ENCODE measurements at regions not wholly inside any gene's neighbourhood (a gene's known extent, or its start where the extent isn't known, plus 50 kb on each side); places are given as distances from the start of the nearest gene placed in this dataset.
"Not testable (repeated sequence)": the region's sequence is repeated elsewhere in the genome, so short reads cannot be mapped to it uniquely, and the experiment has no call there.

DNA sequence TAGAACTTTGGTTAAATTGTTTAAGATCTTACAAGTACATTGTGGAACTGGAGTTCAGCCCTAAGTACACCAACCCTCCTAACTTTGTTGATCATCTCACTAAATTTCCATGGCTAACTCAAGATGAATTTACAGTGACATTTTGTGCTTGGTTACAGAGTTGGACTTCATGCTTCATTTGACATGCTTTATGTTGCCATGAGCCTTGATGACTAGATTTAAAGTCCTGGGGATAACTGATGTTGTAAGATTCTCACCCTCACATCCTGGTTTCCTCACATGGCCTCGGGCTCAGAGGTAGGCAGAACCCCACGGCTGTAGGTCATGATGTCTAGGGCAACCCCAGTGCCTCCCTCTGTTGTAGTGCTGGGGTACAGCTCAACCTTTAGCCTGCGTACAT lies 397.2 kb upstream of the IGFBP3 start:
- no peak for DNase-seq (ENCODE audit: extremely low read depth in 1 of 11, low read depth in 9 of 11, low spot score in 4 of 11)

DNA sequence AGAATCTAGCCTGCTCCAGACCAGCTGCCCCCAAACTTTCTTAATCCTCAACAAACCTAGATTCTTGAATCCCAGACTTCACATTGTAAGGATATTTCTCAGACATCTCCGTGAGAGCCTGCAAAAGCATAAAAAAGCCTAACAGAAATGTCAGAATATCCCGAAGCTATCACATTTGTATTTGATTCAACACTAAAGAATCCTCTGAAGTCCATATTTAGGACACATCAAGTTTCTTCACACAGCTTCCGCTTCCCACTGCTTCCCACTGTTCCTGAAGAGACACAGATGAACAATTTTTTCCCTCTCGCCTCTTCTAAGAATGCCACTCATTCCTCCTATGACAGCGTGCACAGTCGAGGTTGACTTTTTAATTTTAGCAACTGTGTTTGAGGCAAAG lies 396.2 kb upstream of the IGFBP3 start:
- no peak for DNase-seq (ENCODE audit: extremely low read depth in 1 of 11, low read depth in 9 of 11, low spot score in 4 of 11)

DNA sequence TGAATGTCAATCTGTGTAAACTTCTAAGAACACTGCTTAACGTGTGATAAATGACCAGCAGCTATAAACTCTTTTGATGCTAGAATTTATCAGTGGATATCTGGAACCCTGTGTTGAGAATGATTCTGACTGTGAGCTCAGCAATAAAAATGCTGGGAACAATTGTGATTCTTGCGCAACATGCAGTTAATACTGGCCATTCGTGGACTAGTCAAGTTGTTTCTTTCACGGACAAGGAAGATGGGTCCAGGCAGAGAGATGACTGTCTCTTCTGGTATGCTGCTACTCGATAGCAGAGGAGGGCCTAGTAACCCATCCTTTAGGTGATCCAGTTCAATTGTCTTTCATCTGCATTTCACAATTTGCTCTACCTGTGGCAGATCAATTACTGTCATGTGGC lies 394.8 kb upstream of the IGFBP3 start:
- DNase-seq (ENCODE audit: extremely low read depth in 1 of 11, low read depth in 9 of 11, low spot score in 4 of 11), result no peak

DNA sequence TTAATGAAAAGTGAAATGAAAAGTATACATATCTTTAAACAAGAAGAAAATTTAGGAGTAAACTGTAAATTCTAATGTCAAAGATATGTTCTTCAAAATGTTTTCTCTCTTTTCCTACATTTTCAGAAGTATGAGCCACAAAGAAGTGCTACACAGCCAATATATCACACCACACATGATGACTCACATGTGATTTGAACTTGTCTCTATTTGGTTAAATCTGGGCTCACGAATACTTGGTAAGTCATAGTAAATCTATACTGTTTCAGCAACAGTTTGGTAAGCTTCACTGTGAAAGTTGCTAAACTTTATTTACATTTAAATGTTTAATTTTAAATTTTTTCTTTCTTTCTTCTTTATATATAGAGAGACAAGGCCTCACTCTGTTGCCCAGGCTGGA lies 380.6 kb upstream of the IGFBP3 start:
- no peak for DNase-seq (ENCODE audit: extremely low read depth in 1 of 11, low read depth in 9 of 11, low spot score in 4 of 11)

DNA sequence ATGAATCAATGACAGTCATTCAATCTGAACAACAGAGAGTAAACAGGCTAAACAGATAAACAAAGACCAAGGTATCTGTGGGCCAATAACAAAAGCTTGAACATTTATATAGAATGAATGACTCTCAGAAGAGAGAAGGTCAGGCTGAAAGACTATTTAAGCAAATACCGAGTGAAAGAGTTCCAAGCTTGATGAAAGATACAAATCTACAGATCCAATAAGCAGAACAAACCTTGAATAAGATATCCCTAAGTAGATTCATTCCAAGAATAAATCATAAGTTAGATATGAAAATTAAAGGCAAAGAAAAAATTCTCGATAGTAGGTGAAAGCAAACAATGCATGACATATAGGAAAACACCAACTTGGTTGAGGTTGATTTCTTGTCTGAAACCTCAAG lies 376.4 kb upstream of the IGFBP3 start:
- DNase-seq (ENCODE audit: extremely low read depth in 1 of 11, low read depth in 9 of 11, low spot score in 4 of 11), result no peak

DNA sequence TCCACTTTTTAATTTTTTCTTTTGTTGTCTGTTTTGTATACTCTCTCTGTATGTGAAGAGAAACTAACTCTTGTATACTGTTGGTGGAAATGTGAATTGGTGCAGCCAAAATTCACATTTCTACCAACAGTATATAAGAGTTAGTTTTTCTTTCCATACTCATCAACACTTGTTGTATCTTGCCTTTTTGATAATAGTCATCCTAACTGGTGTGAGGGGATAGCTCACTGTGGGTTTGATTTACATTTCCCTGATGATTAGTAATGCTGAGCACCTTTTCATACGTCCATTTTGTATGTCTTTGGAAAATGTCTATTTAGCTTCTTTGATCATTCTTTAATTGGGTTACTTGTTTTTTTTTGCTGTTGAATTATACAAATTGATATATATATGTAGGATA lies 375.5 kb upstream of the IGFBP3 start:
- DNase-seq (ENCODE audit: extremely low read depth in 1 of 11, low read depth in 9 of 11, low spot score in 4 of 11), result no peak

DNA sequence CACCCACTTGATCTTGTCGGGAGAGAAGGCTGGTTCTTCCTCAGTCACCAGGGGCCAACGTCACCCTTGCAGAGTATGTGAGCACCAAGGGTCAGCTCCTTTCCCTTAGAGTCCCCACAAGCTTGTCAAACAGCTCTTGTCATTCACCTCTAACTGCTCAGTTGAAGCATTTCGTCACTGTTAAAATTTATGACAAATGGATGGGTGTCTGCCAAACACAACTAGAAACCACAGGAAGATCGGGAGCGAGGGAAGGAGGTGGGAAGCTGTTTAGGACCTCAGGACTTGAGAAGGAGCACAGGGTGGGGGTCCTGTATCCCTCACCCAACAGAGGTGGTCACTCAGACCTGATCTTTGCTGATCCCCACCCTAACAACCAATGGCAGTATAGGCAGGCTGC lies 373.3 kb upstream of the IGFBP3 start:
- no peak for DNase-seq (ENCODE audit: extremely low read depth in 1 of 11, low read depth in 9 of 11, low spot score in 4 of 11)

DNA sequence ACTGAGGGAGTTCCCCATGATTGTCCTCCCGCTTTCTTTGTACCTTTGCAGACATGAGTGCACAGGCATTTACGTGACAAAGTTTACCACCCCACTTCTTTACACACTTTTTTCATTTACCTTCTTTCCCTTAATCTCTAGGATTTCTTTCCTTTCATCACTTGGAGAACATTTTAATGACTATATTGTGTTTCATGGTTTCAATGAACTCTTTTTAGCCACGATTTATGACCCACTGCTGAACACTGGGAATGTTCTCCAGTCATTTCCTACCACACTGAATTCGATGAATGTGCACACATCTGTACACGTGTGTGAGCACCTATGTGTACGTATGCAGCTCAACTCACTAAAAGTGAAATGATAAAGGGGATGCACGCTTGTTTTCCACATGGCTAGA lies 371.7 kb upstream of the IGFBP3 start:
- no peak for DNase-seq (ENCODE audit: extremely low read depth in 1 of 11, low read depth in 9 of 11, low spot score in 4 of 11)

DNA sequence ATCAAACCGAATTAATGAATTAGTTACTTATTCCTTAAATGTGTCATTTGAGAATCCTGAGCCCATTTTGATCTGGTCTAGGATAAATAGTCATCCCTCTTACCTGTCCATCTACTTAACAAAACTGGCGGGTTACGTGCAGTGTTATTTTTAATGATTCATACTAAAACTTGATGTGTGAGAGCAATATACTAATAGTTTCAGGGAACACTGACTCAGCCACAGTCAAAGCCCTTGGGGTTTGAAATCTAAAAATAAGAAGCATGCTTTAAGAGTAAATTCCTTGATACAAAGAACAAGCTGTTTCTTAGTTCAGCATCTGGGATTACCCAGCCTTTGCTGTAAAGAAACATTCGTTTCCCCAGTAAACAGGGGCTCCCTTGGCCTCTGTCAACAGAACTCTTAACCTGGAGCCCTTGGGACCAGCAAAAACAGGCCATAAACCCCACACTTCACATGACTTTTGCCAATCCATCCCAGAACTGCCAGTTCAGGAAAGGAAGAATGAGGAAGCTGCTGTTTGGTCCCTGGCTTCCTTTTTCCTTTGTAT lies 370.6 kb upstream of the IGFBP3 start:
- DNase-seq (ENCODE audit: extremely low read depth in 1 of 11, low read depth in 9 of 11, low spot score in 4 of 11), result peak in 3 of 11 donors; percentile 28 to 33 (median 29)

DNA sequence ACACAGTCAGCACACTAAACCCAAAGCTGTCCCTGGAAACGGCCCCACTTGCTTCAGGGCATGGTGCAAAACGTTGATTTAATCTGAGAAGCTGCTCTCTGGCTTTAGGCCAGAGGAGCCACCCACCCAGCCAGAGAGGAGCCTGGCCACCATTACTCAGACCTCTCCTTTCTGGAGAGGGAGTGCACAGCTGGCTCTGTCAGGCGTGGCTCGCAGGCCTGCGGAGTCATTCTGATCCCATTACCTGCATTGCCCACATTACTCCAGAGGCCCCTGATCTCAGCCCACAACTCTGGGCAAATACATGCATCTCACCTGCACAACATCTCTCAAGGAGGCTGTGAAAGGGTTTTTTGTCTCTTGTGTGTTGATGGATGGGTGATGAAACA lies 370.0 kb upstream of the IGFBP3 start:
- DNase-seq (ENCODE audit: extremely low read depth in 1 of 11, low read depth in 9 of 11, low spot score in 4 of 11), result peak in 1 of 11 donors; percentile 5

DNA sequence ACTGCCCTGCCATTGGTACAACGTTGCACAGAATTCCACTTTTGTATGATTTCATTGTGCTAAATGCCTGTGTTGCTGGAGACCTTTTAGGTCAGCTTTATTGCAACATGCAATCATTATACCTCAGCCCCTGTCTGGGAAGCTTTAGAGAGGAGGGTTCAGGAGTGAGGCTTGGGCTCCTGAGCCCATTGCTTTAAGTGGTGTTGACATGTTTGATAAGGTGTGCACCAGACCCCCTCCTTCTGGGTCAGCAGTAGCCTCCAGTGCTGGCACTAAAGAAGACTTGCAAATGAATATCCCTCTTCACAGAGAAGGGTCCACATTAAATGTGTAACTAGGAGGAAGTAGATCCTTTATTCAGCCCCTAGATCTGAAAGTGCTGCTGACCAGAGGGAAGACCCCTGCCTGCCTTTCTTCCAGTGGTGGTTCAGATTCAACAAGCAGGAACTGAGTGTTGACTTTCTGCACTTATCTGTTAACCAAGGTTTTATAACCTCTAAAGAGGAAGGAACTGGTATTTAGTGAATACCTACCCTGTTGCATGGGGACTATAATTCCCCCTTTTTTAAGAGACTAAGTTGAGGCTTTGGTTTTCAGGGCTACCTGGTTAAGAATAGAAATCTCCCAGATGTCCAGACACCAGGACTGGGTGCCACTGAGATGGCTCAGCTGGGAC lies 369.4 kb upstream of the IGFBP3 start:
- DNase-seq (ENCODE audit: extremely low read depth in 1 of 11, low read depth in 9 of 11, low spot score in 4 of 11), result no peak

DNA sequence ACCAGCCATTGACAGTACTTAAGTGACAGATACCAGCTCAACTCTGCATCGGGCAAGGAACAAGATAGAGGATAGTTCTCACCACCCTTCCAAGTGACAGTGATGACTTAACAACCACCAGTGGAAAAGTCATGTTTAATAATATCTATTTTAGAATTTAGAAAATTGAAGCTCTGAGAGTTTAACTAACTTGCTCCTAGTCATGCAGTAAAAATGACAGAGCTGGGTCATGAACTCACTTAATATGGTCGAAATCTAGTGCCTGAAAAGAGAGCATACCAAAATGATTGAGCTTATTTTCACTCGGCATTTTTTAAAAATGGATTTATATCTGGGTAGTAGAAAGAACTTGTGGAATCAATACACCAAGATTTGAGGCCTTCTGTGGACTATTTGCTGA lies 367.8 kb upstream of the IGFBP3 start:
- DNase-seq (ENCODE audit: extremely low read depth in 1 of 11, low read depth in 9 of 11, low spot score in 4 of 11), result no peak

DNA sequence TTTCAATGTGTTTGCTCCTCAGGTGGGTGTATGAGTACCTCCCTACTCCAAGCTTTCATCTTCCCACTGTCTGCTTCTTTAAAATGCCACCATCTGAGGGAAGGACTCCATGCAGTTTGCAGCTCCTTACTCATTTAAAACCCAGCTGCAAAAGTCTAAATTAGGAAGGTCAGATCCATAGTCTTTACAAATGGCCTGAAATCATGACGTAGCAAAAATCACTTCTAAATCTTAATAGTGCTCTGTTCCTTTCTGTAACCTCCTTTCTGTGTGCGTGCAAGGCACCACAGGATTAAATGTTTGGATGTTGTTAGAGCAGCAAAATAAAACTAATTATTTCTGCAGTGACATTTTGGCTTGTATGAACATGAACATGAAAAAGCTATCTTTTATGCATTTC lies 366.9 kb upstream of the IGFBP3 start:
- no peak for DNase-seq (ENCODE audit: extremely low read depth in 1 of 11, low read depth in 9 of 11, low spot score in 4 of 11)

DNA sequence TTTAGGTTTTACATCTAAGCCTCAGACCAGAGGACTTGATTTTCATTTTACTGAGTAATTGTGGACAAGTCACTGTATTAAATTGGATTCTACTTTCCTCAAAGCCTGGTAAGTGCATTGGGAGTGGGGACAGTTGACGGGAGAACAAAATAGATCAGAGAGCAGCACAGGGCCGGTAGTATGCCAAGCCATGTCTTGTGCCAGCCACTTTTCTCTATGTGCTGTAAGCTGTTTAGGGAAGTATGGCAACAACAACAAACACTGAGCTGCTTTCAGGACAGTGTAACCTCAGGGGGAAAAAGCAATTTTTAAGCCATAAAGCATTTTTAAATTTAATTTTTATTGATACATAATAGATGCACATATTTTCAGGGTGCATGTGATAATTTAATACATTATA lies 365.9 kb upstream of the IGFBP3 start:
- DNase-seq (ENCODE audit: extremely low read depth in 1 of 11, low read depth in 9 of 11, low spot score in 4 of 11), result no peak

DNA sequence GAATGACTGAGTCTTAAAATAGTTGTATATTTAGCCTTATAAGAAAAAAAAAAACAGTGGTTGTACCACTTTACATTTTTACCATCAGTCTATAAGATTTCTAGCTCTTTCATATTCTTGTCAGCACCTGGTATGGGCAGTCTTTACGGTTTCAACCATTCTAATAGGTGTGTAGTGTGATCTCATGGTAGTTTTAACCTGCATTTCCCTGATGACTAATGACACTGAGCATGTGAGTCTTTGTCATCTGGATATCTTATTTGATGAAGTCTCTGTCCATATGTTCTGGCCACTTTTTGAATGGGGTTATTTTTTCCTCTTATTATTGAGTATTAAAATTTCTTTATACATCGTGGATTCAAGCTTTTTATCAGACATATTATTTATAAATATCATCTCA lies 365.3 kb upstream of the IGFBP3 start:
- no peak for DNase-seq (ENCODE audit: extremely low read depth in 1 of 11, low read depth in 9 of 11, low spot score in 4 of 11)

DNA sequence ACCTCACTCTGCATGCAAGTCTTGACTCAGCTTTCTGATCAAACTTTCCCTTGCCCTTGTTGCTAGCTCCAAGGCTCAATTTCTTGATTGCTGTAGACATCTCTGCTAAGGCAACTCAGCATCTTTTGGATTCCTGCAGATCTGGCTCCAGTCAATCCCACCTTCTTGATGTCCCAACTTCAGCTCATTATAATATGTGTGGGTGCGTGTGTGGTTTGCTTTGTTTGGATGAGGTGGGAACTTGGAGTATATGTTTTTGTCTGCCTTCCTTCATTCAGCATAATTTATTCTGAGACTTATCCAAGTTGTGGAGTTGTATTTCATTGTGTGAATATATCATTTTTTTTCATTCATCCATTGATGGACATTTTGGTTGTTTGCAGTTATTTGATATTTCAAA lies 364.8 kb upstream of the IGFBP3 start:
- no peak for DNase-seq (ENCODE audit: extremely low read depth in 1 of 11, low read depth in 9 of 11, low spot score in 4 of 11)

DNA sequence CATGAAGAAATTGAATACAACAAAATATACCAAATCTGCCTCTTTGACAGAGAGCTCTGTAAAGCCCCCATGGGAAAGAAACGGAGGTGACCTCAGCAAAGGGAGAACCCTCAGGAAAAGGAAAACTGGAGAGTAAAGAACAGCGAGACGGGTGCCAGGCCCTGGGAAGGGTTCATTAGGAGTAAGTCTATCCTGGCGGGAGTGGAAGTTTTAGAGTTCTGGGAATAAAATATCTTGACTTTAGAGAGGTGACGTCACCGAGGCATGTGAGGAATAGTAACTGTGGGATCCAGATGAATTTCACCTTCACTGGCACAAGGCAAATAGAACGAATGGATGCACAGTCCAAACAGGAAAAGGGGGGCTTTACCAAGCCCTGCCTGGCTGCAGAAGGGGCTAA lies 362.8 kb upstream of the IGFBP3 start:
- DNase-seq (ENCODE audit: extremely low read depth in 1 of 11, low read depth in 9 of 11, low spot score in 4 of 11), result no peak

DNA sequence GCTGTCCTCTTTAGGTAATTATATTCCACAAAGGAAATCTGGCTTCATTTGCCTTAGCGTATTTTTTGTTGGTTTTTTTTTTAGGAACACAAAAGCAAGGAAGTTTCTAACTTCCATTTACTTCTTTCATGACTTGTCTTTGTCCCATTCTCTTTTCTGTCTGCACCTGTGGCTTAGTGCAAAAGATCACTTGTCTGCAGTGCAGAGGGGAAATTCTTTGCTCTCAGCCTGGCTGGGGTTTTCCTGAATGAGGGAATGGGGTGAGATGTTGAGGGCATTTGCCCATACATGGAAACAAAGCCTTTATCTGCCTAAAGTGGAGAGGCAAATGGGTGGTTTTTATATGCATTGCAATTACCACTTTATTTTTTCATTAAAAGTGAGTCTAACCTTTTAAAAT lies 361.1 kb upstream of the IGFBP3 start:
- no peak for DNase-seq (ENCODE audit: extremely low read depth in 1 of 11, low read depth in 9 of 11, low spot score in 4 of 11)

DNA sequence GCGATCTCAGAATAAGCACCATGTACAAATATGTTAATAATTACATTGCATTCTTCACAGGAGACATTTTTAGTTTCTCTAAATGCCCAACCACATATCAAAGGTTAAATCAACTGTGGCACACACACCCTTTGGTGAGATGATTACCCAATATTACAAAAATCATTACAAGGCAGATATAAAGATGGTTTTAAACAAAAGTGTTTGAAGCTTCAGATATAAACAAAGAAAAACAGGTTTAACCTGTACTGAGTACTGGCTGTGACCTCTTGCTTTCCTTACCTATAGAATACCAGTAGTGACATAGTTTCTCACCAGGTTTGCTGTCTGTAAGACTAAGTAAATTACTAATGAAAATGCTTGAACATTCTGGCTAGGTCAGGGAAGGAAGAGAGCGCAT lies 360.0 kb upstream of the IGFBP3 start:
- DNase-seq (ENCODE audit: extremely low read depth in 1 of 11, low read depth in 9 of 11, low spot score in 4 of 11), result no peak

DNA sequence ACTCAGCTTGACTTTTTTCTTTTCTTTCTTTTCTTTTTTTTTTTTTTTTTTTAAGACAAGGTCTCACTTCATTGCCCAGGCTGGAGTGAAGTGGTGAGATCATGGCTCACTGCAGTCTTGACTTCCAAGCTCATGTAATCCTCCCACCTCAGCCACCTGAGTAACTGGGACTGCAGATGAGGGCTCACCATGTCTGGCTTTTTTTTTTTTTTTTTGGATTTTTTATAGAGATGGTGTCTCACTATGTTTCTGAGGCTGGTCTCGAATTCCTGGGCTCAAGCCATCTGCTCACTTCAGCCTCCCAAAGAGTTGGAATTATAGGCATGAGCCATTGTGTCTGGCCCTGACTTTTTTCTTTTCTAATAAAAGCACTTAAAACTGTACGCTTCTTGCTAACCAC lies 358.2 kb upstream of the IGFBP3 start:
- DNase-seq (ENCODE audit: extremely low read depth in 1 of 11, low read depth in 9 of 11, low spot score in 4 of 11), result no peak

DNA sequence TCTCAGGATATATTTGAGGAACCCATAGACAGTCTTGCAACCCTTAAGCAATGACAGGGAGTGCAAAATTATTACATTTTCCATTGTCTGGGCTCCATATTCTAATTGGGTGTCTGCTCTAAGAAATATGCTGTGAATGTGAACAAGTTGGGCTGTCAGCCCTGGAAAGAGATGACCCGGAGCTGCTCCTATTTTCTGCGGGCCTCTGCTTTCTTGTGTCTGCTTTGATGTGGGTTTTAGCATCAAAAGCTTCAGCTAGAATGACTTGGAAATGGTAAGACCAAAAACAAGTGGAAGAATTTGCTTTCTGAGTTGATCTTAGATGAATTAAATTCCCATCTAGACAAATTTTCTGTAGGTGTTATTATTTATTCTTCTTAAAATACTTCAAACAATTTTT lies 343.6 kb upstream of the IGFBP3 start:
- no peak for DNase-seq (ENCODE audit: extremely low read depth in 1 of 11, low read depth in 9 of 11, low spot score in 4 of 11)

DNA sequence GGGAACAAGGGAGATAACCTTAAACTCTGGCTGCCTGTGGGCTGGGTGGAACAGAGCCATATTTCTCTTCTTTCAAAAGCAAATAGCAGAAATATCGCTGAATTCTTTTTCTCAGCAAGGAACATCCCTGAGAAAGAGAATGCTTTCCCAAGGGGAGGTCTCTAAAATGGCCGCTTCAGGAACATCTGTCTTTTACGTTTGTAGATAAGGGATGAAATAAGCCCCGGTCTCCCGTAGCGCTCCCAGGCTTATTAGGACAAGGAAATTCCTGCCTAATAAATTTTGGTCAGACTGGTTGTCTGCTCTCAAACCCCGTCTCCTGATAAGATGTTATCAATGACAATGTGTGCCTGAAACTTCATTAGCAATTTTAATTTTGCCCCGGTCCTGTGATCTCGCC lies 340.6 kb upstream of the IGFBP3 start:
- not testable (repeated sequence) for DNase-seq (ENCODE audit: extremely low read depth in 1 of 11, low read depth in 9 of 11, low spot score in 4 of 11)

Data from renal cortex interstitium (tissue), 11 donors.